ENCODE measurements at regions not wholly inside any gene's neighbourhood (a gene's known extent, or its start where the extent isn't known, plus 50 kb on each side); places are given as distances from the start of the nearest gene placed in this dataset.

GRCh38 chr7:68421712-68422111 lies 1176.6 kb upstream of the AUTS2 start:
- TF ChIP-seq TAF1 (IDR thresholded peaks at IDR 0.05; ENCODE audit: borderline replicate concordance, insufficient read depth, low read length): no peak
- TF ChIP-seq SIN3A (IDR thresholded peaks at IDR 0.05; ENCODE audit: borderline replicate concordance, insufficient read depth, low read length): no peak

GRCh38 chr7:68422281-68422680 lies 1176.0 kb upstream of the AUTS2 start:
- no peak for TF ChIP-seq FOXP2 (optimal IDR thresholded peaks at IDR 0.05; ENCODE audit: borderline replicate concordance, extremely low read depth, extremely low read length, insufficient read depth)
- no peak for TF ChIP-seq SIN3A (IDR thresholded peaks at IDR 0.05; ENCODE audit: borderline replicate concordance, insufficient read depth, low read length)
- TF ChIP-seq POLR2AphosphoS5 (IDR thresholded peaks at IDR 0.05; ENCODE audit: low read depth, low read length): no peak
- no peak for TF ChIP-seq TAF1 (IDR thresholded peaks at IDR 0.05; ENCODE audit: borderline replicate concordance, insufficient read depth, low read length)
- no peak for TF ChIP-seq REST (IDR thresholded peaks at IDR 0.05; ENCODE audit: insufficient read depth in 1 of 2, low read depth in 2 of 2, low read length in 2 of 2)

GRCh38 chr7:68423356-68423755 lies 1174.9 kb upstream of the AUTS2 start:
- TF ChIP-seq POLR2AphosphoS5 (IDR thresholded peaks at IDR 0.05; ENCODE audit: low read depth, low read length) (no peak), TAF1 (IDR thresholded peaks at IDR 0.05; ENCODE audit: borderline replicate concordance, insufficient read depth, low read length) (no peak)

- TF ChIP-seq SIN3A (IDR thresholded peaks at IDR 0.05; ENCODE audit: borderline replicate concordance, insufficient read depth, low read length) (no peak), POLR2AphosphoS5 (IDR thresholded peaks at IDR 0.05; ENCODE audit: low read depth, low read length) (no peak), REST (IDR thresholded peaks at IDR 0.05; ENCODE audit: insufficient read depth in 1 of 2, low read depth in 2 of 2, low read length in 2 of 2) (no peak), FOXP2 (optimal IDR thresholded peaks at IDR 0.05; ENCODE audit: borderline replicate concordance, extremely low read depth, extremely low read length, insufficient read depth) (no peak), TAF1 (IDR thresholded peaks at IDR 0.05; ENCODE audit: borderline replicate concordance, insufficient read depth, low read length) (no peak)
Measured at GRCh38 chr7:68424658-68425297, 1173.5 kb upstream of the AUTS2 start.

- TF ChIP-seq SIN3A (IDR thresholded peaks at IDR 0.05; ENCODE audit: borderline replicate concordance, insufficient read depth, low read length) (no peak), REST (IDR thresholded peaks at IDR 0.05; ENCODE audit: insufficient read depth in 1 of 2, low read depth in 2 of 2, low read length in 2 of 2) (no peak), TAF1 (IDR thresholded peaks at IDR 0.05; ENCODE audit: borderline replicate concordance, insufficient read depth, low read length) (no peak), FOXP2 (optimal IDR thresholded peaks at IDR 0.05; ENCODE audit: borderline replicate concordance, extremely low read depth, extremely low read length, insufficient read depth) (no peak), POLR2AphosphoS5 (IDR thresholded peaks at IDR 0.05; ENCODE audit: low read depth, low read length) (no peak)
Measured at GRCh38 chr7:68425377-68425776, 1172.9 kb upstream of the AUTS2 start.

- TF ChIP-seq TAF1 (IDR thresholded peaks at IDR 0.05; ENCODE audit: borderline replicate concordance, insufficient read depth, low read length): no peak
- TF ChIP-seq SIN3A (IDR thresholded peaks at IDR 0.05; ENCODE audit: borderline replicate concordance, insufficient read depth, low read length): no peak
- TF ChIP-seq POLR2AphosphoS5 (IDR thresholded peaks at IDR 0.05; ENCODE audit: low read depth, low read length): no peak
- no peak for TF ChIP-seq REST (IDR thresholded peaks at IDR 0.05; ENCODE audit: insufficient read depth in 1 of 2, low read depth in 2 of 2, low read length in 2 of 2)
- TF ChIP-seq FOXP2 (optimal IDR thresholded peaks at IDR 0.05; ENCODE audit: borderline replicate concordance, extremely low read depth, extremely low read length, insufficient read depth): no peak
Measured at GRCh38 chr7:68429411-68430117, 1168.7 kb upstream of the AUTS2 start.

Measured in PFSK-1 (cell line).